Posterior cingulate gyrus (tissue), 11 donors: ENCODE measurements at regions not wholly inside any gene's neighbourhood (a gene's known extent, or its start where the extent isn't known, plus 50 kb on each side); places are given as distances from the start of the nearest gene placed in this dataset.
"Not testable (repeated sequence)": the region's sequence is repeated elsewhere in the genome, so short reads cannot be mapped to it uniquely, and the experiment has no call there.

ENCODE experiments used
- DNase-seq, 10 donors: peaks; one replicate each; pipeline versions ENCODE4 v3.0.0 to v3.0.0-alpha.2; 2020 to 2021; ENCODE audit warnings: mixed read lengths in 3 of 10
- intact Hi-C: fragments of 100-400 bp; cut with DNase I; formaldehyde crosslinking; loops from one replicate; pipeline ENCODE4 v1.15.1; 2023

- DNase-seq = no peak
- intact Hi-C loops = no loop called here
Measured at GRCh38 chr6:132202574-132202973, 198.7 kb downstream of the MOXD1 start.

DNA sequence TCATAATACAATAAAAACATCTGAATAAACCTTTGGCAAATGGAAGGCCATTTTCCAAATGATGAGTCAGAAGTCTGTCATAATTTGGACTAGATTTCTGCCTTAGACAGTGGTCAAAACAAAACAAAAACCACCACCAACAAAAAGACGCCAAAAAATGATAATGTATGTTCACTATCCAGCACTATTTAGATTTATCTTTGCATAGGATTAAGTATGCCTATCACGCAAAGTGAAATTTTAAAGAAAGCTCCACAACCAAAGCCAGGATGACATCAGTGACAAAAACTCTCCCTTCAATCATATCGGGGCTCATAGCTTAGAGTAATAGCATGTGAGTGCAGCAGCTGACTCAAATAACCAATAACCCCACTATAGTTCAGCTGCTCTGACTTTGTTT lies 201.9 kb downstream of the MOXD1 start:
- DNase-seq = no peak
- intact Hi-C loops = no loop called here

GRCh38 chr6:132198896-132199295 lies 202.4 kb downstream of the MOXD1 start:
- intact Hi-C loops = no loop called here
- no peak for DNase-seq

DNA sequence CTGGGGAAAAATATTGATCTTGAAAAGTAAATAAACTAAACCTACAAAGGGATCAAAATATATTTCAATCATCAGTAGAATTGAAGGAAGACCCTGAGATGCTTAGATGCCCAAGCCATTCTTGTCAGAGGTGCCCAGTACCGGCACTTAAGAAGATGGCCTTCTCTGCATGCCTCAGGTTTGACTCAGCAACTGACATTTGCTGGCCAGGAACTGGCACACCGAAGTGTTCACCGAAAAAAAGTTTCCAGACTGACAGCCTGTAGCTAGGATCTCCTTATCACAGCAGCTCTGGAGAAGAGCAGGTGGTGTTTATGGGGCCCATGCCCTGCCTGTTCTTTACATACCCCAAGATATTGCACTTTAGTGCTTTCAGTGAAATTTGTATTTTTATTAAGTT lies 203.2 kb downstream of the MOXD1 start:
- DNase-seq = no peak
- intact Hi-C loops = no loop called here

GRCh38 chr6:132194529-132194928 lies 206.7 kb downstream of the MOXD1 start:
- DNase-seq = no peak
- intact Hi-C loops = no loop called here

DNA sequence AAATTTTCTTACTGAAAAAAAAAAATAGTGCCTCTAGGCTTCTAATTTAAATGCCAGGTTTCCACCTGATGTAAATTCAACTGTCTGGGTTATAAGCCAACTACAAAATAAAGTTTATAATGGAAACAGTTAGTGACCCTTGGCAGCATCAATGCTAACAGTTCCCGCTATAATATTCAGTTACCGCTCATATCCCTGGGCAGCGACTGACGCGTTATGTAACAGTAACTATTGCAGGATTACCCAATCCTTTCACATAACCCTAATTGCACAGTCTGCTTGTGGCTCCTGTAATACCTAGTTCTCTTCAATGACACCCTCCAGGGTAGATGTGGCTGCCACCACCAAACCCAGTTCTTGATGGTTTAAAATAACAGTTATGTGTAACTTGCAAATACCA lies 208.6 kb downstream of the MOXD1 start:
- no peak for DNase-seq
- intact Hi-C loops = no loop called here

- DNase-seq = no peak
- intact Hi-C loops = no loop called here
Measured at GRCh38 chr6:132190815-132191175, 210.5 kb downstream of the MOXD1 start.

- DNase-seq = no peak
- intact Hi-C loops = no loop called here
Measured at GRCh38 chr6:132190097-132190814, 211.0 kb downstream of the MOXD1 start.

DNA sequence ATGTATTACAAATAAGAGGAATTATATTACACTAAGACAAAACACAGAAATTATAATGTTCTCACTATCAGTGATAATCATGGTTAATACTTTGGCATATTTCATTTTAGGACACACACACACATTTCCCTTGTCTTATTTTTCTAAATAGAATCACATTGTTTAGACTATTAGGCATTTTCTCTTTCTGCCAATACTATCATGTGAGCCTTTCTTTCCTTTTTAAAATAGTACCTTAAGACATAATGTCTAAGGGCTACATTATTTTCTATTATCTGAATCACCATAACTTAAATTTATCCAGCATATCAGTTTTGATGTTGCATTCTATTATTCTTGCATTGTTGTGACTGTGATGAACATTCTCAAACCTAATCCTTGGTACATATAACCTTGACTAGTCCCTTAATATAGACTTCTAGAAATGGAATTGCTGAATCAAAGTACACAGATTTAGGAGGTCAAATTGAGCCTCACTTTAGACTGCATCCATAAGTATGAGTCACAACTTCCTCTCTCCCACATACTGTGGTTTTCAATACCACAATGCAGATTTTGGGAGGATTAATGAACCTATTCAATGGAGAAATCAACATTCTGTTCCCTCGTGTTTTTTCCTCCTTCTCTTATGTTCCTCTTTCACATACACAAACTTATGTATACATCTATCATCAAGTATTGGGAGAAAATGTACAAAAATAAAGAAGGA lies 212.6 kb downstream of the MOXD1 start:
- no peak for DNase-seq
- intact Hi-C loops = no loop called here

- intact Hi-C loops = no loop called here
- DNase-seq = no peak
Measured at GRCh38 chr6:132187816-132188215, 213.5 kb downstream of the MOXD1 start.

- not testable (repeated sequence) for DNase-seq
Measured at GRCh38 chr6:132184966-132185365, 216.3 kb downstream of the MOXD1 start.

DNA sequence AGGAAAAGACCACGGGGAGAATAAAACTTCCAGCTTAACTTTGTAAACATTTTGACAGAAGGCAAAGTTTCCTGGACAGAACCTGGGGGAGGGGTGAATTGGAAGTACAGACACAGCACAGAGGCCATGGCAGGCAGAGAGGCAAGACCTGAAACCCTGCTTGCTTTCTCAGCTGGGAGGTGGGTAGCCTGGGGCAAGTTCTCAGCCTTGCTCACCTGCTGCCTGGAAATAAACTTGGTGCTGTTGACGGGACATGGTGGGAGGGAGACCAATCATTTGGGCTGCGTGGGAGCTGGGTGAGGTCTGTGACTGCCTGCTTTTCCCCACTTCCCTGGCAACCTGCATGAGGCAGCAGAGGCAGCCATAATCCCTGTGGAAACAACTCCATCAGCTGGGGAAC lies 221.3 kb downstream of the MOXD1 start:
- intact Hi-C loops = no loop called here
- peak in 1 of 10 donors; percentile 55 for DNase-seq

More at GRCh38 chr6:132184966-132185365, 216.3 kb downstream of the MOXD1 start:
- intact Hi-C loops = not testable (repeated sequence)

- no peak for DNase-seq
- intact Hi-C loops = no loop called here
Measured at GRCh38 chr6:132174919-132175318, 223.7 kb upstream of the CCN2 start.

DNA sequence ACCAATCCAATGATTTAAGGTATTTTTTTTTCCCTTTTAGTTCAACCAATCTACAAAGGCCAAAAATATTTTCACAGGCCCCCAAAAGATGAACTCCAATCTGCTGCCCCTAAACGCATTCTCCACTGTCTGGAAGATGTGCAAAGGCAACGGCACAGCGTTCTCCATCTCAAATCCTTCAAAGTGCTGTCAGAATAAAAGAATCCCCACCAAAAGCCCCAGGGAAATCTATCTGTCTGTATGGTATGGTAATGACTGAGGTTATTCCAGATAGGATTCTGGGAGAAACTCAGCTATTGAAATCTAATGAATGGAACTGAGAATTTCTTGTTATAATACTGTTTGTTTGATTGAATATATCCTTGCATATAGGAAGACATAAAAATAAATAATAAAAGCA lies 217.8 kb upstream of the CCN2 start:
- intact Hi-C loops = no loop called here
- DNase-seq = no peak

- intact Hi-C loops = no loop called here
- no peak for DNase-seq
Measured at GRCh38 chr6:132167929-132168892, 217.0 kb upstream of the CCN2 start.

- intact Hi-C loops = no loop called here
Measured at GRCh38 chr6:132166526-132167051, 215.4 kb upstream of the CCN2 start.

GRCh38 chr6:132165677-132166076 lies 214.5 kb upstream of the CCN2 start:
- intact Hi-C loops = no loop called here
- no peak for DNase-seq

More at GRCh38 chr6:132166526-132167051, 215.4 kb upstream of the CCN2 start:
- DNase-seq = no peak

DNA sequence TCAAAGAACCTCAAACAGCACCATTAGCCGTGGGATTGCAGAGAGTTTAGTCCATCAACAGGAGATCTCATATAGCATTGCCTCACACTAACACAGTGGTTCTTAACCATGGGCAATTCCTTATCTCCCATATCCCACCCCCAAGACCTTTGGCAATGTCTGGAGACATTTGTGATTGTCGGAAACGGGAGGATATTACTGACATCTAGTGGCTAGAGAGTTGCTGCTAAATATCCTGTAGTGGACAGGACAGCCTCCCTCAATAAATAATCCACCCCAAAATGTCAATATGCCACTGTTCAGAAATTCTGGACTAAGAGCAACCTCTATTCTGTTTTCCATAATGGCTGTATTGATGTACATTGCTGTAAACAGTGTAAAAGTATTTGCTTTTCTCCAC lies 210.1 kb upstream of the CCN2 start:
- intact Hi-C loops = loop anchor here (1.0 to 5.0 kb wide), 2 partner anchors 209 to 236 kb away; partner anchors contain the start of gene CCN2
- no peak for DNase-seq

GRCh38 chr6:132153221-132153898 lies 202.2 kb upstream of the CCN2 start:
- intact Hi-C loops = no loop called here
- DNase-seq = no peak

- no peak for DNase-seq
- intact Hi-C loops = no loop called here
Measured at GRCh38 chr6:132147530-132148011, 196.4 kb upstream of the CCN2 start.
